HG03432 (cell line): ENCODE measurements at regions not wholly inside any gene's neighbourhood (a gene's known extent, or its start where the extent isn't known, plus 50 kb on each side); places are given as distances from the start of the nearest gene placed in this dataset.

ENCODE experiments used
- ATAC-seq: cut with Tn5 transposase; IDR thresholded peaks from one replicate; pipeline ENCODE4 v1.9.1; 2021; ENCODE audit warnings: mild to moderate bottlenecking, moderate library complexity; ENCODE audit not compliant: unreplicated experiment

DNA sequence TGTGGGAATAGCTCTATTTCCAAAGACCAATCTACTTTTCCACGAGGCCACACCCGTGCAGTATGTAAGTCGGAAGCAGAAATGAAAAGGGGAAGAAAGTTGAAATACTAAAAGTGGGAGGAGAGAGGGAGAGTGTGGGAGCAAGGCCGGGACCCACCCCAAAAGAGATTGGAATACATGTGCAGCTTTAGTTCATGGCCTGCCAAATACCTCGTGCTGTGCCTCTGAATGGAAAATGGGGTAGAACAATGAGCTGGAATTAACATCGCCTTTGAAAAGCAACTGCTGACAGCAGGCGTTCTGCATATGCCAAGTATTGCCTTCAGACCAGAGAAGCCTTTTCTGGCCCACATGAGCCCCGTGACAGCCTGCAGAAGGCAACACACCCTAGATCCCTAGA, 155.6 kb downstream of the CD83 start:
- ATAC-seq, result no peak

DNA sequence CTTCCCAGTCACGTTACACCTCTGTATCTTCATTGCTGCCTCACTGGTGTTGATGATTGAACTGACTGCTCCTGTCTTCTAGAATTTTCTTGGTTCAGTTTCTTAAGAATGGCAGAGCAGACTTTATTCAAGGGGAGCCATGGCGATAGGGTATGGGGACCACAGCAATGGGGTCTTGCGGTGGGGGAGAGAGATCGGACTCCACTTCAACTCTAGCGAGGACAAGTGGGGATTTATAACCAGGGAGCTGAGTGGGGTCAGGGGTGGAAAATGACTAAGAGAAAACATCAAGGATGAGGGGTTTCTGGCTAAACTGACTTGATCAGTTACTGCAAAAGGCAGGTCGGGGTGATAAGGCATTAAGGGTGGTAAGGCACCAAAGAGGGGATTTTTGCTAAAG, 156.4 kb downstream of the CD83 start:
- no peak for ATAC-seq

DNA sequence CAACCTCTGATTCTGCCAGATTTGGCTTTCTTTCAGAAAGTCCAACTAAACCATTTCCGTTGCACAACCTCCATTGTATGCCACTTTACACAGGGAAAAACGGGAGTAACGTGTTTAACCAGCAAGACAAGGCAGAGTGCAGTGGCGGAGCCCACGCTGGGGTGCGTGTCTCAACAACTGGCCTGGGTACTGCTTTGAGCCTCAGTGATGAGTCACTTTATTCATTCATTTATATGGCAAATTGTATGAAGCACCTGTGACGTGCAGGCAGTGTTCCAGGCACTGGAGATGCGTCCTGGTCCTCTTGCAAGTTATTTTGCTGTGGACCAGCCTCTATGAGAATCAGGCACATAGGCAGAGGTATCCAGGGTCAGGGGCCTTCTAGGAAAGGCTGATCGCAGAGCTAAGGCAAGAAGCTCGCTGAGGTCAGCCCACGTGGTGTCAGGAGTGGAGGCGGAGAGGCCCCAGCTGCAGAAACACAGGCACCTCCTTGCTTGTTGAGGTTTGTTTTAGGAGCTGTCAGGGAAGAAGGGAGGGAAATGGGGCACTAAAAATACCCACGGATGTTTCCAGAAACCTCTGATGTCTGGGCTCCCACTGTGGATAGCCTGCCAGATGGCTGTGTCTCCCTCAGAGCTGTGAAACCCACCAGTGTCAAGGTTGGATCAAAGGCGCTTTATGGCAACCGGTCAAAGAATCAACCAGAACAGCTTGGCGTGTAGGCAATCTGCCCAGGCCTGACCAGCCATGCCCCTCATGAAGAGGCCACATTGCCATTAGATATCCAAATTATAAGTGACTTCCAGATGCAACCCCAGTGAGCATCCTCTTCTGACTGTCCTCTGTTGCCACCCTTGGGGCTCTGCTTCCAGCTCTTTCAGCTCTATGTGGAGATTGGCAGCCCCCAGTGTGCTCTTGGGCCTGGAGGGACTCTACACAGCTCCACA, 157.2 kb downstream of the CD83 start:
- ATAC-seq, result no peak

DNA sequence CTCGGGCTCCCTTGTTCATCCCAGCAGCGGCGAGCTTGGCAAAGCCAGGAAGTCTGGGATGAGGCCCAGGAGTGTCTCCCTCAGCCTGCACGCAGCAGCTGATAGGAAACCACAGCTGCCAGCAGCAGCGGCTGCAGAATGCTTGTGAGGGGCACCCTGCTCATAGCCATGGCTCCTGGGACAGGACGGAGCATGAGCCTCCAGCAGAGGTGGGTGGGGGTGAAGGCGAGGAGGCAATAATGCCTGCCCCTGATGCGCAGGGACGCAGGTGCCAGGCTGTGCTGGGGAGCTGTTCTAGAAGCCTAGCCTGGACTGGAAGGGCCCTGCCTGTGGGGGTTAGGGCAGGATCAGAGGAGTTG, 157.9 kb downstream of the CD83 start:
- no peak for ATAC-seq

DNA sequence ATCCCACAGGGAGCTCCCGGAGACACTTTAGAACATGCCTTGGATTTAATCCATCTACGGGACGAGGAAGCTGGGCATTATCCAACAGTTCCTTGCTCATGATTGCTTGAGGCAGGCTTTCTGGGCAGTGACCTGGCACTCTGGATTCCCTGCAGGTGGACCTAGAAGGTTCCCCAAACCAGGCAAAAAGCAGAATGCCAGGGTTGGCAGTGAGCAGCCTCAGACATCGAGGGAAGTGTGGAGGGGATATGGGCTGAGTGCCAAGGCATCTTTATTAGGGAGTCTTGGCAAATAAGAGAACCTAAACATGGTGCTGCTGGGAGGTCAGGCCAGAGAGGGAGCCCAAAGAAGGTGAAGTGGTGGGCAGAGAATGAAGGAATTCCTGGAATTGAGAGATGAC, 158.5 kb downstream of the CD83 start:
- ATAC-seq, result no peak

DNA sequence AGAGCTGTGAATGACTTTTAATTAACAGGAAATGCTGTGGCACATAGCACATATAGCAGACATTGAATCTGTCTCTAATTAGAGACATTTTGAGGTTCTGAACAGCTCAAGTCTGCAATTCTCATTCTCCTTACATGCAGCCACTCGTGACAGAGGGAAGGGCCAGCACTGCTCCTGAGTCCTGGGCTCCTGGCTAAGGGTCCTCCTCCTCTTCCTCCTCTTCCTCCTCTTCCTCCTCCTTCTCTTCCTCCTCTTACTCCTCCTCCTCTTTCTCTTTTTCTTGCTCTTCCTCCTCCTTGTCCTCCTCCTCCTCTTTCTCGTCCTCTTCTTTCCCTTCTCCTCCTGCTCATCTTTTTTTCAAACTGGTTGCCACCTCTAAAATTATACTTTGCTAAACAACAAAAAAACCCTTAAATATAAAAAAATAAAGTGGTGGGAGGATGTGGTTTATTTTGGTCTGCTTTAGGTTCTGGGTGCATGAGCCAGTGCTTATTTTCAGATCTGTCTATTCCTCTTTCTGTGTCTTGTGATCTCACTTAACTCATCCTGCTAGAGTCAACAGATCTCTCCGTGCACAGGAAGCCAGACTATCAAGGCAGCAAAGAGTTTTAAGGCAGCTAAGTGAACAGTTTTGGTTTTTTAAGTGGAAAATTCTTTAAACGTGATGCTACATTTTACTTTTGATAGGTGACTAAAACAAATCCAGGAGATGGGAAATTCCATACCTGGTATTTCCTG, 159.3 kb downstream of the CD83 start:
- peak; percentile 87 for ATAC-seq

DNA sequence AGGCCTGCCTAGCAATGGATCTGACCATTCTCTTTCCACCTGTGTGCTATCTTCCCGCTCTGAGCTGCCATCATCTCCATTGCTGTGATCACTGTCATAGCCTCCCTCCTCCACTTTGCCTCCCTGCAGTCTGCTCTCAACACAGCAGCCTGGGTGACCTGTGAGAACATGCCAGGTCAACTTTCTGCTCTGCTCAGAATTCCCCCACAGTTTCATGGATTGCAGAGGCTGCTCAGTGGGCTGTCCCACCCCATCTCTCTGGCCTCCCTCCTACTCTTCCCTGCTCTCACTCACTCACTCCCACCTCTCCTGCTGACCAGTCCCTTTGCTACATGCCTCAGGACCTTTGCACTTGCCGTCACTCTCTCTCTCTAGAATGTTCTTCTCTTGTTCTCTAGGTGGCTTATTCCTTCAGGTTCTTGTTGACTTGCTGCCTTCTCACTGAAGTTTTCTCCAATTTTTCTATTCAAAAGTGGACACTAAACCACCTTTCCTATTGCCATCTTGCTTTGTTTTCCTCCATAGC, 159.9 kb downstream of the CD83 start:
- peak; percentile 28 for ATAC-seq

DNA sequence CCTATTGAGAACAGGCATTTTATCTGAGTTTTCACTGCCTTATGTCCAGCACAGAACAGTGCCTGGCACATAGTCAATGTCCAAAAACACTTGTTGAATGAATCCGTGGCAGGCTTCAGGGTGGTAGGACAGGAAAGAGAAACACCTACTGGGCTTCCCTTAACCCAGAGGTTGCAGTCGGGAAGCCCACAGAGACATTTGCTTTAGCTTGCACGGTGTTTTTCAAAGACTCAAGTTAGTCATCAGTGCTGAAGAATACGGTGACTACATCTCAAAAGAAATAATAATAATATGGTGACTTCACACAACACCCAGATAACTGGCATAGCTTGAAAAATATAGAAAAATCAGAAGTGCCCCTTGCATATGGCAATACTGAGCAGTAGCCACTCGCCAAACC, 160.4 kb downstream of the CD83 start:
- no peak for ATAC-seq

DNA sequence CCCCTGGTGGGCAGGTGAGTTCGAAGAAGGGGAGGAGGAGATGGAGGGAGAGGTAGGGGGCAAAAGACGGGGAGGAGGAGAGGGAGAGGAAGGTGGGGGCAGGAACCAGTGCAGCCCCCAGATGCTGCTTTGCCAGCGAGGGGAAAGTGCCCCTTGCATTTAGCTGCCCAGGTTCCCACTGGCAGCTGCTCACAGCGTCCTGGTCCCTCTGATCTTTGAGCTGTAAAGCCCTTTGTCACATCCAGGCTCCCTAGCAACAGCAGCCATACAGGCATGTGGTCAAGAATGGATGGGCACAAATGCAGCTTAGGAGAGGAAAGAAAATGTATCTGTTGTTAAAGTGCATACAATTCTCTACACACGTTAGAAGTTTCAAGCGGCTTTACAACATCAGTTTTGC, 160.9 kb downstream of the CD83 start:
- no peak for ATAC-seq

DNA sequence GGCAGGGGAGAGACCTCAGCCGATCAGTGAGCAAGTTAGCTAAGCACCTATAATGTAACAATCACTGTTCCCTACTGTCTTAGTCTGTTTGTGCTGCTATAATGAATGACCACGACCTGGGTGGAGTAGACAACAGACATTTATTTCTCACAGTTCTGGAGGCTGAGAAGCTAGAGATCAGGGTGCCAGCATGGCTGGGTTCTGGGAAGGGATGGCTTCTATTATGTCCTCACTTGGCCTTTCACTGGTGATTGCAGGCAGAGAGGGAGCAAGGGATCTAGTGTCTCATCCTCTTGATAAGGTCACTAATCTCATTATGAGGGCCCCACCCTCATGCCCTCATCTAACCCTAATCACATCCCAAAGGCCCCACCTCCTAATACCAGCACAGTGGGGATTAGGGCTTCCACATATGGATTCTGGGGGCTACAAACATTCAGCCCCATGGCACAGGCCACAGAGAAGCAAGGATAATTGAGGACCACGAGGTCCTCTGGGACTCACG, 162.5 kb downstream of the CD83 start:
- ATAC-seq, result no peak

DNA sequence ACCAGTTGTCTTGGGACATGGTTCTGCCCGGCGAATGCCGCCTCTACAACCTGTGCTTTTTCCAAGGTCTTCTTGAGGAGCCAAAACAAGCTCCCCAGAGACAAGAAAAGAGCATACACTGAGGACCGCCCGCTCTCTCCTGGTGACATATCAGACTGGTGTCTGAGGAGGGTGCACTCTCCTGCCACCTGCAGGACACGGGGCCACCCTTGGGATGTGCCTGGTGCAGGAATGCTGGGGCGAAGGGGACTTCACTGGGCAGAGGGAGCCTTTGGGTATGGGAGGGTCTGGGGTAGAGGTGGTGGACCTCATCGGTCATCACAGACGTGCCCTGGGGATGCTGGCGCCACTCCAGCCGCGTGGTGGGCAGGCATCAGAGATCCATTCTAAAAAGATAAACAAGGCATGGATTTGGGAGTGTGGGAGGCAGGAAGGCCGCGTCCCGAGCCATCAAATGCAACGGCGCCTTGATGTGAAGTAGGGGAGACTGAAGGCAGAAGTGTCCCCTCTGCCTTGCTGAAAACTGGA, 163.3 kb downstream of the CD83 start:
- no peak for ATAC-seq

DNA sequence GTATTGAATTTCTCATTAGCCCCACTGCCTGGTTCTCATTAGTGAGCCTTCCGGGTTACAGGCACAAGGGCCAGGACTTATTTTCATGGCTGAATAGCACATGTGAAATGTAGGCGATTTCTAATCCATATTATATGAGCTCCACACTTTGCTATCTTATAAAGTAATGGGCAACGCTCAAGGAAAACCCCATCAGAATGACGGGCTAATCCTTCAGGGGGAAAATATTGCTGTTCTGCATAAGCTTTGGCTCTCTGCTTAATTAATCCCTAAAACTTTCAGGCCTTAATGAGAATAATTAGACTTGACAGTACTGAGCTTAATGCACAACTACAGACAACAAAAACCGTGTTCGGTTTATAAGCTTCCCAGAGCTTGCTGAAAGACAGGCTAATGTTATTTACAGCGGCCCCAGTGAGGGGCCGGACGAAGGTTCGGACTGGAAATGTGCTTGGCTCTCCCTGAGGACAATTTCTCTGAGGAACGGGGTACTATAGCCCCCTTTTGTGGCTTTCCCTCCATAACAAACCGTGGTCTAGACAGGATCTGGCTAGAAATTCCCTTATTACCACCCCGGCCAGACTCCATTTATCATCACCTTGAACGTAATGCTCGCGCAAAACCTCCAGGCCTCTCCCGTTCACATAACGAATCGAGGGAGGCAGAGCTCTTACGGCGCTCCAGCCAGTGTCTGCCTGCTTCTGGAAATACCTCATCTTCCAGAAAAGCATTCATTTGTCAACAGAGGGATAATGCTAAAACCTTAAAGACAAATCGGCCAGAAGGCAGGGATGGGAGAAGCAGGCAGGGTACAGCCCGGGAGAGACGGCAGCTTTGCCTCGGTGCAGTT, 164.5 kb downstream of the CD83 start:
- no peak for ATAC-seq

DNA sequence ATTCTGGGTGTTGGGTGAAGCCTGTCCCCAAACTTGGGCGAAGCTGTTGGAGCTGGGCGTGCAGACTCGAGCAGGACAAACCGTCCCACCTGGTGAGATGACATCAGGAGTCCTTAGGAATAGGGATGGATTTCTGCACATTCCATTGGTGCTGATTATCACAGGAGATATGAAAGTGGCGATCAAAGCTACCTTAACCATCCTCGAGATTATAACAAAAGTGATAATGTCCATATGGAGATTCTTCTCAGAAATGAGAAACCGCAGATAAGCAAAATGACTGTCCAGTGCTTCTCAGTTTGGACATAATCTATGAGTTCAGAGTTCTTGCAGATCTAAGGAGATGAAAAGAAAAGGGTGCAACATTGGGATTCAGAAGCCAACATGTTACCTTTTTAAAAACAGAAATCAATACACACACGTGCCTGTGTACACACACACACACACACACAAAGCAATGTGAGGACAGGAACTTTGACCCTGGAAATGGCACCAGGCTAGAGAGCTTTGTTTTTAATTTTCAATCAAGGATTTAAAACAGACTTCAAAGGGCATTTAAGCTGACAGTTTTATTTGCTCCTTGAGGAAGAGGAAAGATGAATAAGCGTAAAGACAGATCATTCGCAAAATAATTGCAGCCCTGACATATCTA, 165.4 kb downstream of the CD83 start:
- ATAC-seq, result no peak

DNA sequence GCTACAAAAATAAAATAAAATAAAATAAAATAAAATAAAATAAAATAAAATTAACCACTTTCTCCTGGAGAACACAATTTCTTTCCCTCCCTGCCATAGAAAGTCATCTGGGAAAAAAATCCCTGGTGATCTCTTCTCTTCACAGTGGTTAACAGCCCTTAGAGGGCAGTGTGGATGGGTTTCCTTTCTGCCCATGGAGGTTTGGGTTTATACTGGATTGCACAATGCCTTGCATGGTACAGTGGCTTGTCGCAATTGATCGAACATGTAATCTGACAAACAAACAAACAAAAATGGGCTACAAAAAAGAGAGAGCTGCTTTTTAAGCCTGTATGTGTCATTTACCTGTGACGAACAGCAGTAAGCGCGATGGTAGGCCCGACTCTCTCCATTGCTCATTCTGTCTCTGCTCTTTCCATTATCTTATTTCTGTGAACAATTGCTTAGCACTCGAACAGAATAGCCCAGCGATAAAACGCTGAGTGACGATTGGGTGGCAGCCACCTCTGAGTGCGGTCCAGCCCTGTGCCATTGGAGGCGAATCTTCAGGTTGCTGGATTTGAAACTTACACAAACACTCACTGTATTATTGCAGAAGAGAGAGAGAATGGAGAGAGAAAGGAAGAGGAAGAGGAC, 166.1 kb downstream of the CD83 start:
- no peak for ATAC-seq

DNA sequence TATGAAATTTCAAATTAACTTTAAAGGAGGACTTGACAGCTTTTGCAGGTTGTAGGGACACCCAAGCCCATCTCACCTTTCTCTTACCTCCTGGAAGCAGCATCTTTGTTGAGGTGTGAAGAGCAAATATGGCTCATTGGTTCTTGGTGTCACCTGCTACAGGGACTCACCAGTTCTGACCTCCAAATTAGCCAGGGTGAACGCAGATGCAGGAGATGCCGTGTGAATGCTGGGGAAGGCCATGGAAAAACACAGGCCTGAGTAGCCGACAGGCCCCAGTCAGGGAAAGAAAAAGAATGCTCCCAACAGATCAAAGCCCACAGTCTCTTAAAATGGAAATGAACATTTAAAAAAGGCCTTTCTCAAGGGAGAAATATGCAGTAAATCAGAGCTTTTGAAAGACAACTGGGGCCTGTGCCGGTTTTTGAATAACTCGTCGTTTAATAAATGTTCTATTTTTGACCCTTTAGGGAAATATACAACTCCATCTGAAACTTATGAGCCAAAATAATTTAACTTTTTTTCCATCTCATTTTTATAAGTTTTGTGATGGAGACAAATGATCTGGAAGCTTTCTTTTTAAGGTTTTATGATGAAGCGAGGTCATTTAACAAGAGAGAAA, 167.5 kb downstream of the CD83 start:
- ATAC-seq, result no peak

DNA sequence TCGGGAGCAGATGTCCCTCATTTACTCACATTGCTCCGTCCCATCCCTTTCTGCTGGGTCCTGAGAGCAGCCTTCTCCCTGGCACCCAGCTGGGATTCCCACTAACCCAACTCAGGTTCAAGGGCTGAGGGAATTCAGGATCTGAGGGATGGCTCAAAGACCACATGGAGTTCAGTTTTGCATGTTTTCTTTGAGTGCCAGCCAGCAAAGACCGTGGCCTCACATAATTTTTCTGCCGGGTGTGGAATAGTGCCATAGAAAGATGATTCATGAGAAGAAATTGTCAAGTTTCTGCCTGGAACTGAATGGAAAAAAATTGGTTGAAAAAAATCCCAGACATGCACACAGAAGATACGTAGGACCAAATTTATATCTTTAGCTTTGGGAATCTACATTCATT, 168.6 kb downstream of the CD83 start:
- ATAC-seq, result no peak

DNA sequence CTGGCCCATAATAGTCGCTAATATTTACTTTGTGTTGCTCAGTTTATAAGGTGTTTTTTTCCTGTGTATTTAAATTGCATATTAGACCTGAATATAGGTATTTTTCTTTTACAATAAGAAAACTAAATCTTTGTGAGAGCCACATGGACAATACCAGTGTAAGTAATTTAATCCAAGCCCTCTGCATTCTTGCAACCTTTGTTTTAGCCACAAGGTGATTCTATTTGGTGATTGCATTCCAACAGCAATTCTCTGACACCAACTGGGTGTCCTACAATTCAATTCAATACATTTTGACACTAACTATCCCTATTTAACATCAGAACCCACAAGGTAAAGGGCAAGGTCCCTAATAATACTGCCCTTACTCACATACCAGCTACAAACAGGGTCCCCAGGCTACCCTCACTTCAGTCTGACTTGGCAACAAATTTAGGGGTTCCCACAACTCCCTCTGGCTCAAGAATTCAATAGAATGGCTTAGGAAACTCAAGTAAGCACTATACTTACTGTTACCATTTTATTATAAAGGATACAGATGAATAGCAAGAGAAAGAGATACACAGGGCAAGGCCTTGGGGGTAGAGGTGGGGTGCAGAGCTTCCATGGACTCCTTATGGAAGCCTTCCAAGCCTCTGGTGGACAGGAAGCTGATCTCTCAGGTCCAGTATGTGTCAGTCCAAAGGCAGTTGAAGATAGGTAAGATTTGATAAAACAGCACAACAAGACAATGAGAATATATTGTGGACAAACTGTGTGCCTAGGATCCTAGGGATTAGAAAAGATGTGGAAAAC, 169.3 kb downstream of the CD83 start:
- ATAC-seq, result no peak

DNA sequence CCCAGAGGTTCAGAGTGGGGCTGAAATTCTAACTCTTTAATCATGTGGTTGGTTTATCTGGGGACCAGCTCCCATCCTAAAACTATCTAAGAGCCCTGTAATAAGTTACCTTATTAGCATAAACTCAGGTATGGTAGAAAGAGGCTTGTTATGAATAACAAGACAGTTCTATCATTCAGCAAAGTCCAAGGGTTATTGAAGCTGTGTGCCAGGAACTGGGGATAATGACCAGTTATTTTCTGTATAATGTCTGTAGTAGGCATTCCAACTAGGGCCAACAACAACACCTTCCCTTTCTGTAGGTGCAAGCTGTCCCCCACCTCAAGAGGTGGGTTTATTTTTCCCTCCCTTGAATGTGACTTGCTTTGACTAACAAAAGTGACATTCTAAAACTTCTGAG, 170.1 kb downstream of the CD83 start:
- no peak for ATAC-seq
